ENCODE measurements at regions not wholly inside any gene's neighbourhood (a gene's known extent, or its start where the extent isn't known, plus 50 kb on each side); places are given as distances from the start of the nearest gene placed in this dataset.

DNA sequence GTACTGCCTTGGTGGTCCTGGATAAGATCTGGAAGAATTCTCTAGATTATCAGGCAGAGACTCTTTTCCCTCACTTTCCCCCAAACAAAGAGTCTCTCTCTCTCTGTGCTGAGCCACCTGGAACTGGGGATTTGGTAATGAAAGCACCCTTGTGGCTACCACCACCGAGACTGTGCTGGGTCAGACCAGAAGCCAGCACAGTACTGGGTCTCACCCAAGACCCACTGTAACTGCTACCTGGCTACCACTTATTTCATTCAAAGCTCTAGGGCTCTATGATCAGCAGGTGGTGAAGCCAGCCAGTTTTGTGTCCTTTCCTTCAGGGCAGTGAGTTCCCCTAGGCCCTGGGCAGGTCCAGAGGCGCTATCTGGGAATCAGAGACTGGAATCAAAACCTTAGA lies 269.6 kb upstream of the CWC22 start:
- peaks cover 29% of the 10 kb centered on the region for H3K9me3 Mint-ChIP-seq (ENCODE audit: unreplicated experiment)
- TF ChIP-seq, protein P1, sequence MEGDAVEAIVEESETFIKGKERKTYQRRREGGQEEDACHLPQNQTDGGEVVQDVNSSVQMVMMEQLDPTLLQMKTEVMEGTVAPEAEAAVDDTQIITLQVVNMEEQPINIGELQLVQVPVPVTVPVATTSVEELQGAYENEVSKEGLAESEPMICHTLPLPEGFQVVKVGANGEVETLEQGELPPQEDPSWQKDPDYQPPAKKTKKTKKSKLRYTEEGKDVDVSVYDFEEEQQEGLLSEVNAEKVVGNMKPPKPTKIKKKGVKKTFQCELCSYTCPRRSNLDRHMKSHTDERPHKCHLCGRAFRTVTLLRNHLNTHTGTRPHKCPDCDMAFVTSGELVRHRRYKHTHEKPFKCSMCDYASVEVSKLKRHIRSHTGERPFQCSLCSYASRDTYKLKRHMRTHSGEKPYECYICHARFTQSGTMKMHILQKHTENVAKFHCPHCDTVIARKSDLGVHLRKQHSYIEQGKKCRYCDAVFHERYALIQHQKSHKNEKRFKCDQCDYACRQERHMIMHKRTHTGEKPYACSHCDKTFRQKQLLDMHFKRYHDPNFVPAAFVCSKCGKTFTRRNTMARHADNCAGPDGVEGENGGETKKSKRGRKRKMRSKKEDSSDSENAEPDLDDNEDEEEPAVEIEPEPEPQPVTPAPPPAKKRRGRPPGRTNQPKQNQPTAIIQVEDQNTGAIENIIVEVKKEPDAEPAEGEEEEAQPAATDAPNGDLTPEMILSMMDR (IDR thresholded peaks at IDR 0.05): no peak
- no peak overlapping the region for H3K27ac Mint-ChIP-seq (ENCODE audit: unreplicated experiment)
- no peaks in the 10 kb centered on the region for H3K27me3 Mint-ChIP-seq (ENCODE audit: unreplicated experiment)
- H3K4me1 Mint-ChIP-seq (ENCODE audit: unreplicated experiment): no peaks in the 10 kb centered on the region
- H3K4me3 Mint-ChIP-seq (ENCODE audit: unreplicated experiment): no peak overlapping the region
- peaks cover 3% of the 10 kb centered on the region for H3K36me3 Mint-ChIP-seq (ENCODE audit: unreplicated experiment)
- no peak for DNase-seq (ENCODE audit: extremely low spot score, unreplicated experiment)

DNA sequence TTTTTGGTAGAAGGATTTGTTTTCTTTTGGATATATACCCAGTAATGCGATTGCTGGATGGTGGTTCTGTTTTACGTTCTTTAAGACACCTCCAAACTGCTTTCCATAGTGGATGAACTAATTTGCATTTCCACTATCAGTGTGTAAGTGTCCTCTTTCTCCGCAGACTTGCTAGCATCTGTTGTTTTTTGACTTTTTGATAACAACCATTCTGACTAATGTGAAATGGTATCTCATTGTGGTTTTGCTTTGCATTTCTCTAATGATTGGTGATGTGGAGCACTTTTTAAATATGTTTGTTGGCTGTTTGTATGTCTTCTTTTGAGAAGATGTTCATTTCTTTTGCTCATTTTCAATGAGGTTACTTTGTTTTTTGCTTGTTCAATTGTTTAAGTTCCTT lies 260.9 kb upstream of the CWC22 start:
- no peak overlapping the region for H3K4me3 Mint-ChIP-seq (ENCODE audit: unreplicated experiment)
- no peaks in the 10 kb centered on the region for H3K4me1 Mint-ChIP-seq (ENCODE audit: unreplicated experiment)
- DNase-seq (ENCODE audit: extremely low spot score, unreplicated experiment): no peak
- H3K9me3 Mint-ChIP-seq (ENCODE audit: unreplicated experiment): peaks cover 27% of the 10 kb centered on the region
- H3K27ac Mint-ChIP-seq (ENCODE audit: unreplicated experiment): no peak overlapping the region
- peaks cover 3% of the 10 kb centered on the region for H3K36me3 Mint-ChIP-seq (ENCODE audit: unreplicated experiment)
- H3K27me3 Mint-ChIP-seq (ENCODE audit: unreplicated experiment): no peaks in the 10 kb centered on the region
- TF ChIP-seq, protein P1 (IDR thresholded peaks at IDR 0.05): no peak

DNA sequence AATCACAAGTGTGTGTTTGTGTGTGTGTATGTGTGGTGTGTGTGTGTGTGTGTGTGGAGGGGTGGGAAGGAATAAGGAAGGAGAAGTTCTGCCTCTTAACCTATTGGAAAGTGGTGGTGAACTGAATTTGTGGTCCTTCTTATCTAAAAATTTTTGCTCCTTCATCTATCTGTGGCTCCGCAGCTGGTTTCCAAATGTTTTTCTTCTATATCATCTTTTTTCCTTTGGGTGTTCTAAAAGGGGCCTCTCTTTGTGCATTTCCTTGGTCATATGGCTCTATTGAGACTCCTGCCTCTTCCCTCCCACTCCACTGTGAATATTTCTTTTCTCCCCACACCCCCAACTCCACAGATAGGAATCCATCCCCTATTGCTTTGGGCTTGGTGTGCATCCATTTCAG lies 254.9 kb upstream of the CWC22 start:
- Mint-ChIP-seq H3K27ac (ENCODE audit: unreplicated experiment) (no peak overlapping the region), H3K27me3 (ENCODE audit: unreplicated experiment) (no peaks in the 10 kb centered on the region), H3K4me1 (ENCODE audit: unreplicated experiment) (no peaks in the 10 kb centered on the region), H3K4me3 (ENCODE audit: unreplicated experiment) (no peak overlapping the region), H3K36me3 (ENCODE audit: unreplicated experiment) (no peaks in the 10 kb centered on the region), H3K9me3 (ENCODE audit: unreplicated experiment) (peaks cover 7% of the 10 kb centered on the region)
- TF ChIP-seq, protein P1 (IDR thresholded peaks at IDR 0.05): no peak
- no peak for DNase-seq (ENCODE audit: extremely low spot score, unreplicated experiment)

DNA sequence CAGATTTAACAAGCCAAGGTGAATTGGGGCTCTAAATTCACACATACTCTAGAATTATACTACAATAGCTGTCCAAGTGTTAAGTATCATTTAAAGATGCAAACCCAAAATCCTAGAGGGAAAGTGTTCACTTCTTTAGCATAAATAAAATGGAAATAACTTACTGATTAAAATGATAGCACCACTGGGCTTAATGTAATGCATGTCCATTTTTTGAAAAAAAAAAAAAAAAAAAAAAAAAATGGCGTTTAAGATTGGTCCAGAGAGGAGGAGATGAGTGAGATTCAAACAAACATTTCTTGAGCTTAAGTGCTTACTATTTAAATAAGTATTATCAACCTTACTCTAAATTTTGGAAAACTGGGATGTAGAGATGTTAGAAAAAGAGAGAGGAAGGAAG lies 251.5 kb upstream of the CWC22 start:
- DNase-seq (ENCODE audit: extremely low spot score, unreplicated experiment): no peak
- H3K4me3 Mint-ChIP-seq (ENCODE audit: unreplicated experiment): no peak overlapping the region
- TF ChIP-seq, protein P1 (IDR thresholded peaks at IDR 0.05): no peak
- H3K9me3 Mint-ChIP-seq (ENCODE audit: unreplicated experiment): peaks cover 7% of the 10 kb centered on the region
- no peaks in the 10 kb centered on the region for H3K36me3 Mint-ChIP-seq (ENCODE audit: unreplicated experiment)
- no peaks in the 10 kb centered on the region for H3K4me1 Mint-ChIP-seq (ENCODE audit: unreplicated experiment)
- no peaks in the 10 kb centered on the region for H3K27me3 Mint-ChIP-seq (ENCODE audit: unreplicated experiment)
- no peak overlapping the region for H3K27ac Mint-ChIP-seq (ENCODE audit: unreplicated experiment)

DNA sequence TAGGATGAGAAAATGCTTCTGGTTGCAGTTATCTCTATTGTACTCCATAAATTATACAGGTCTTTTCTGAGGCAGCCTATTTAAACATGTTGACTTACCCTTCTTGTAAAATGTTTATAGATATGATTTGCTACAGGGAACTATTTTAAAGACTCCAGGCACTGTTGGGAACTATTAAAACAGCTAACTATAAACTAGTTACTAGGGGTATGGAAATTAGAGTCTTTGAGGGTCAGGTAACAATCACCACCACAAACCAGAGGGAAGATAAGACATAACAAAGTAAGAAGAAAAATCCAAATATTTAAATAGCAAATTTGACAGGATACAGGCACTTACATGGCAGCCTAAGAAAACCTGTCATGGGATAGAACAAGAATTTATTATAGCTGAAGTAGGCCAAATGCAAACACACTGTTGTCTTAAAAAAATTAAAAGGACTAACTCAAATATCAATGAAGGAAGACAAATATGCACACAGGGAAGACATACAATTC lies 251.0 kb upstream of the CWC22 start:
- Mint-ChIP-seq H3K27me3 (ENCODE audit: unreplicated experiment) (no peaks in the 10 kb centered on the region), H3K9me3 (ENCODE audit: unreplicated experiment) (peaks cover 7% of the 10 kb centered on the region), H3K4me1 (ENCODE audit: unreplicated experiment) (no peaks in the 10 kb centered on the region), H3K36me3 (ENCODE audit: unreplicated experiment) (no peaks in the 10 kb centered on the region), H3K27ac (ENCODE audit: unreplicated experiment) (no peak overlapping the region), H3K4me3 (ENCODE audit: unreplicated experiment) (no peak overlapping the region)
- TF ChIP-seq, protein P1 (IDR thresholded peaks at IDR 0.05): no peak
- DNase-seq (ENCODE audit: extremely low spot score, unreplicated experiment): no peak

Data from osteocyte (in vitro differentiated cells).